ENCODE measurements at regions not wholly inside any gene's neighbourhood (a gene's known extent, or its start where the extent isn't known, plus 50 kb on each side); places are given as distances from the start of the nearest gene placed in this dataset.

DNA sequence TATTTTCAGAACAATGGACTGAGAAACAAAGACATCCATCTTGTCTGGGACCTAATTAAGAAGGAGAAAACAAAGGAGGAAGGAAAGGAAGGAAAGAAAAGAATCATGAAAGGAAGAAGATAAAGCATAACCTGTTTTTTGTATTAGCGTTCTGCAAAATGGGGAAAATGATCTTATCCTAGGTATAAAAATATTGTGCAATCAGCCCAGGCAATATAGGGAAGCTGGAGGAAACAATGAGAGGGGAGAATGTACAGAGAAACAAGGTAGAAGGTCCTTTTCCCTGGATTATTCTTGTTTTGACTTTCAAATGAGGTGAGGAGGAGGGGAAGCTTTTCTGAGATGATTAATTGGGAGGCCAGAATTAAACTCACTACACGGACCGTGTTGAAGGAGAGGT, 177.9 kb downstream of the COX7C start:
- no peaks in the 10 kb centered on the region for H3K79me2 ChIP-seq (replicated peaks; ENCODE audit: insufficient read depth, low read length)
- TF ChIP-seq EP300 (conservative IDR thresholded peaks at IDR 0.05; ENCODE audit: poor library complexity, severe bottlenecking) = no peak
- TF ChIP-seq, protein P1, sequence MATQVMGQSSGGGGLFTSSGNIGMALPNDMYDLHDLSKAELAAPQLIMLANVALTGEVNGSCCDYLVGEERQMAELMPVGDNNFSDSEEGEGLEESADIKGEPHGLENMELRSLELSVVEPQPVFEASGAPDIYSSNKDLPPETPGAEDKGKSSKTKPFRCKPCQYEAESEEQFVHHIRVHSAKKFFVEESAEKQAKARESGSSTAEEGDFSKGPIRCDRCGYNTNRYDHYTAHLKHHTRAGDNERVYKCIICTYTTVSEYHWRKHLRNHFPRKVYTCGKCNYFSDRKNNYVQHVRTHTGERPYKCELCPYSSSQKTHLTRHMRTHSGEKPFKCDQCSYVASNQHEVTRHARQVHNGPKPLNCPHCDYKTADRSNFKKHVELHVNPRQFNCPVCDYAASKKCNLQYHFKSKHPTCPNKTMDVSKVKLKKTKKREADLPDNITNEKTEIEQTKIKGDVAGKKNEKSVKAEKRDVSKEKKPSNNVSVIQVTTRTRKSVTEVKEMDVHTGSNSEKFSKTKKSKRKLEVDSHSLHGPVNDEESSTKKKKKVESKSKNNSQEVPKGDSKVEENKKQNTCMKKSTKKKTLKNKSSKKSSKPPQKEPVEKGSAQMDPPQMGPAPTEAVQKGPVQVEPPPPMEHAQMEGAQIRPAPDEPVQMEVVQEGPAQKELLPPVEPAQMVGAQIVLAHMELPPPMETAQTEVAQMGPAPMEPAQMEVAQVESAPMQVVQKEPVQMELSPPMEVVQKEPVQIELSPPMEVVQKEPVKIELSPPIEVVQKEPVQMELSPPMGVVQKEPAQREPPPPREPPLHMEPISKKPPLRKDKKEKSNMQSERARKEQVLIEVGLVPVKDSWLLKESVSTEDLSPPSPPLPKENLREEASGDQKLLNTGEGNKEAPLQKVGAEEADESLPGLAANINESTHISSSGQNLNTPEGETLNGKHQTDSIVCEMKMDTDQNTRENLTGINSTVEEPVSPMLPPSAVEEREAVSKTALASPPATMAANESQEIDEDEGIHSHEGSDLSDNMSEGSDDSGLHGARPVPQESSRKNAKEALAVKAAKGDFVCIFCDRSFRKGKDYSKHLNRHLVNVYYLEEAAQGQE (IDR thresholded peaks at IDR 0.05; ENCODE audit: borderline replicate concordance) = no peak
- TF ChIP-seq, protein P2, sequence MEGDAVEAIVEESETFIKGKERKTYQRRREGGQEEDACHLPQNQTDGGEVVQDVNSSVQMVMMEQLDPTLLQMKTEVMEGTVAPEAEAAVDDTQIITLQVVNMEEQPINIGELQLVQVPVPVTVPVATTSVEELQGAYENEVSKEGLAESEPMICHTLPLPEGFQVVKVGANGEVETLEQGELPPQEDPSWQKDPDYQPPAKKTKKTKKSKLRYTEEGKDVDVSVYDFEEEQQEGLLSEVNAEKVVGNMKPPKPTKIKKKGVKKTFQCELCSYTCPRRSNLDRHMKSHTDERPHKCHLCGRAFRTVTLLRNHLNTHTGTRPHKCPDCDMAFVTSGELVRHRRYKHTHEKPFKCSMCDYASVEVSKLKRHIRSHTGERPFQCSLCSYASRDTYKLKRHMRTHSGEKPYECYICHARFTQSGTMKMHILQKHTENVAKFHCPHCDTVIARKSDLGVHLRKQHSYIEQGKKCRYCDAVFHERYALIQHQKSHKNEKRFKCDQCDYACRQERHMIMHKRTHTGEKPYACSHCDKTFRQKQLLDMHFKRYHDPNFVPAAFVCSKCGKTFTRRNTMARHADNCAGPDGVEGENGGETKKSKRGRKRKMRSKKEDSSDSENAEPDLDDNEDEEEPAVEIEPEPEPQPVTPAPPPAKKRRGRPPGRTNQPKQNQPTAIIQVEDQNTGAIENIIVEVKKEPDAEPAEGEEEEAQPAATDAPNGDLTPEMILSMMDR (IDR thresholded peaks at IDR 0.05; ENCODE audit: poor library complexity, severe bottlenecking) = no peak
- TF ChIP-seq TAF1 (IDR thresholded peaks at IDR 0.05; ENCODE audit: low read depth) = no peak
- TF ChIP-seq SMC3 (conservative IDR thresholded peaks at IDR 0.05; ENCODE audit: poor library complexity) = no peak
- no peak for TF ChIP-seq MXI1 (conservative IDR thresholded peaks at IDR 0.05; ENCODE audit: poor library complexity, severe bottlenecking)
- no peak for TF ChIP-seq RAD21 (conservative IDR thresholded peaks at IDR 0.05)
- no peak for TF ChIP-seq EZH2 (IDR thresholded peaks at IDR 0.05; ENCODE audit: borderline replicate concordance, insufficient read depth, low read length, poor library complexity, severe bottlenecking)
- TF ChIP-seq POLR2AphosphoS5 (IDR thresholded peaks at IDR 0.05) = no peak
- no peaks in the 10 kb centered on the region for H3K36me3 ChIP-seq (ENCODE audit: insufficient read depth, low read length)
- no peaks in the 10 kb centered on the region for H3K9me2 ChIP-seq (ENCODE audit: insufficient read depth, low read length)
- no peak overlapping the region for H2AFZ ChIP-seq (ENCODE audit: low read depth, low read length)
- no peaks in the 10 kb centered on the region for H3K27me3 ChIP-seq (ENCODE audit: insufficient read depth, low read depth, low read length)
- no peaks in the 10 kb centered on the region for H3F3A ChIP-seq (ENCODE audit: insufficient read depth, low read length, poor library complexity, severe bottlenecking)
- H3K4me2 ChIP-seq (ENCODE audit: low read length) = no peak overlapping the region
- no peak overlapping the region for H3K9ac ChIP-seq (ENCODE audit: low read length)
- H3K4me3 ChIP-seq (ENCODE audit: low read length) = no peak overlapping the region
- H3K27ac ChIP-seq (ENCODE audit: low read length) = no peak overlapping the region
- no peaks in the 10 kb centered on the region for H4K20me1 ChIP-seq (ENCODE audit: insufficient read depth)
- H3K9me3 ChIP-seq (ENCODE audit: low read length) = no peaks in the 10 kb centered on the region

DNA sequence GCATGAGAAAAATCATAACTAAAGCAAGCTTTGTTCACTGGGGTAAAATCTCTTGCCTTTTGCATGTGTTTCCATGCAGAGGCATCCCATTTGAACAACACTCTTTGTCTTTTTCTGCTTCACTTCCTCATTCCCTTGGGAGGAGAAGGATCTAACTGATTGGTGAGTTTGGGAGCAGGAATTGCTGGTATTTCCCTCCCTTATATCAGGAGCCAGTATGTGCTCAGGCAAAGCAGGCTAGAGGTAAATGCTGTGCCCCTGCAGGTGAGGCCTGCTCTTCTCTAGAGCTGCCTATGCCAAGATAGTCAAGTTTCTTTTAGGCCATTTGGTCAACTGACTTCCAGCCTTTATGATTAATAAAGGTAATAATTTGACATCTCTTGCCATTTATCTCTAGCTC, 179.9 kb downstream of the COX7C start:
- H3K9me2 ChIP-seq (ENCODE audit: insufficient read depth, low read length) = no peaks in the 10 kb centered on the region
- H3K4me3 ChIP-seq (ENCODE audit: low read length) = no peak overlapping the region
- no peak overlapping the region for H3K27ac ChIP-seq (ENCODE audit: low read length)
- no peaks in the 10 kb centered on the region for H3F3A ChIP-seq (ENCODE audit: insufficient read depth, low read length, poor library complexity, severe bottlenecking)
- H4K20me1 ChIP-seq (ENCODE audit: insufficient read depth) = no peaks in the 10 kb centered on the region
- H2AFZ ChIP-seq (ENCODE audit: low read depth, low read length) = no peak overlapping the region
- H3K36me3 ChIP-seq (ENCODE audit: insufficient read depth, low read length) = no peaks in the 10 kb centered on the region
- no peaks in the 10 kb centered on the region for H3K27me3 ChIP-seq (ENCODE audit: insufficient read depth, low read depth, low read length)
- H3K9ac ChIP-seq (ENCODE audit: low read length) = no peak overlapping the region
- no peaks in the 10 kb centered on the region for H3K79me2 ChIP-seq (replicated peaks; ENCODE audit: insufficient read depth, low read length)
- TF ChIP-seq, protein P2 (IDR thresholded peaks at IDR 0.05; ENCODE audit: poor library complexity, severe bottlenecking) = no peak
- TF ChIP-seq TAF1 (IDR thresholded peaks at IDR 0.05; ENCODE audit: low read depth) = no peak
- TF ChIP-seq, protein P1 (IDR thresholded peaks at IDR 0.05; ENCODE audit: borderline replicate concordance) = no peak
- no peak for TF ChIP-seq SMC3 (conservative IDR thresholded peaks at IDR 0.05; ENCODE audit: poor library complexity)
- TF ChIP-seq EZH2 (IDR thresholded peaks at IDR 0.05; ENCODE audit: borderline replicate concordance, insufficient read depth, low read length, poor library complexity, severe bottlenecking) = no peak
- no peak for TF ChIP-seq EP300 (conservative IDR thresholded peaks at IDR 0.05; ENCODE audit: poor library complexity, severe bottlenecking)
- no peak for TF ChIP-seq RAD21 (conservative IDR thresholded peaks at IDR 0.05)
- TF ChIP-seq MXI1 (conservative IDR thresholded peaks at IDR 0.05; ENCODE audit: poor library complexity, severe bottlenecking) = no peak
- no peak for TF ChIP-seq POLR2AphosphoS5 (IDR thresholded peaks at IDR 0.05)
- H3K9me3 ChIP-seq (ENCODE audit: low read length) = no peaks in the 10 kb centered on the region
- H3K4me2 ChIP-seq (ENCODE audit: low read length) = no peak overlapping the region

Data from neural cell (in vitro differentiated cells).